ENCODE measurements at regions not wholly inside any gene's neighbourhood (a gene's known extent, or its start where the extent isn't known, plus 50 kb on each side); places are given as distances from the start of the nearest gene placed in this dataset.

- no peak for DNase-seq
These were observed 87.9 kb upstream of the GRIA1 start for GRCh38 chr5:153402550-153402949.

GRCh38 chr5:153403470-153403869, 87.0 kb upstream of the GRIA1 start:
- no peak for DNase-seq

- no peak for DNase-seq
These were observed 85.7 kb upstream of the GRIA1 start for GRCh38 chr5:153404747-153405146.

GRCh38 chr5:153421676-153422075, 68.8 kb upstream of the GRIA1 start:
- DNase-seq = no peak

- peak; percentile 11 for DNase-seq
These were observed 64.6 kb upstream of the GRIA1 start for GRCh38 chr5:153425914-153426313.

- DNase-seq = no peak
These were observed 60.6 kb upstream of the GRIA1 start for GRCh38 chr5:153429761-153430380.

GRCh38 chr5:153432583-153432982, 57.9 kb upstream of the GRIA1 start:
- no peak for DNase-seq

GRCh38 chr5:153437251-153437650, 53.2 kb upstream of the GRIA1 start:
- DNase-seq = no peak

- DNase-seq = no peak
These were observed 51.3 kb upstream of the GRIA1 start for GRCh38 chr5:153439130-153439529.

All from OCI-M1 (cell line).